HuH-7.5 (cell line): ENCODE measurements at regions not wholly inside any gene's neighbourhood (a gene's known extent, or its start where the extent isn't known, plus 50 kb on each side); places are given as distances from the start of the nearest gene placed in this dataset.

Experiments used
- DNase-seq: peaks from one replicate; pipeline ENCODE4 v3.0.0; 2011; ENCODE audit warnings: low spot score

- no peak for DNase-seq
Measured at GRCh38 chr2:187136646-187137045, 287.7 kb upstream of the ZSWIM2 start.

- DNase-seq, result no peak
Measured at GRCh38 chr2:187134306-187134705, 285.3 kb upstream of the ZSWIM2 start.

GRCh38 chr2:187129868-187130267 is 280.9 kb upstream of the ZSWIM2 start:
- no peak for DNase-seq

GRCh38 chr2:187129306-187129705 is 280.3 kb upstream of the ZSWIM2 start:
- no peak for DNase-seq

GRCh38 chr2:187126247-187127005 is 277.5 kb upstream of the ZSWIM2 start:
- DNase-seq, result no peak

- no peak for DNase-seq
Measured at GRCh38 chr2:187125318-187125717, 276.3 kb upstream of the ZSWIM2 start.

GRCh38 chr2:187124529-187124928 is 275.6 kb upstream of the ZSWIM2 start:
- DNase-seq, result no peak

GRCh38 chr2:187118331-187119099 is 269.5 kb upstream of the ZSWIM2 start:
- DNase-seq, result no peak

GRCh38 chr2:187117483-187117882 is 268.5 kb upstream of the ZSWIM2 start:
- no peak for DNase-seq

- DNase-seq, result no peak
Measured at GRCh38 chr2:187115627-187116026, 266.7 kb upstream of the ZSWIM2 start.

- no peak for DNase-seq
Measured at GRCh38 chr2:187107001-187107400, 258.0 kb upstream of the ZSWIM2 start.

GRCh38 chr2:187105218-187105617 is 256.2 kb upstream of the ZSWIM2 start:
- DNase-seq, result no peak

GRCh38 chr2:187102381-187102780 is 253.4 kb upstream of the ZSWIM2 start:
- DNase-seq, result no peak

- no peak for DNase-seq
Measured at GRCh38 chr2:187098154-187098553, 249.2 kb upstream of the ZSWIM2 start.

GRCh38 chr2:187093771-187094412 is 244.9 kb upstream of the ZSWIM2 start:
- no peak for DNase-seq

GRCh38 chr2:187091664-187092063 is 242.7 kb upstream of the ZSWIM2 start:
- DNase-seq, result no peak

GRCh38 chr2:187084524-187084923 is 235.6 kb upstream of the ZSWIM2 start:
- DNase-seq, result no peak

GRCh38 chr2:187081461-187081860 is 232.5 kb upstream of the ZSWIM2 start:
- no peak for DNase-seq

GRCh38 chr2:187079901-187080300 is 230.9 kb upstream of the ZSWIM2 start:
- DNase-seq, result no peak

- no peak for DNase-seq
Measured at GRCh38 chr2:187078297-187078696, 229.3 kb upstream of the ZSWIM2 start.

GRCh38 chr2:187075671-187076070 is 226.7 kb upstream of the ZSWIM2 start:
- no peak for DNase-seq

GRCh38 chr2:187075199-187075635 is 226.2 kb upstream of the ZSWIM2 start:
- no peak for DNase-seq

GRCh38 chr2:187058198-187058597 is 209.2 kb upstream of the ZSWIM2 start:
- DNase-seq, result no peak
